Keratinocyte (primary cell): ENCODE measurements at regions not wholly inside any gene's neighbourhood (a gene's known extent, or its start where the extent isn't known, plus 50 kb on each side); places are given as distances from the start of the nearest gene placed in this dataset.

Source experiments
- DNase-seq: peaks from one replicate; pipeline ENCODE4 v3.0.0-alpha.2; 2011; ENCODE audit warnings: low read depth, missing footprints, low spot score
- FAIRE-seq: peaks from 2 replicates; lab custom pipeline; 2011; peaks lifted over from hg19 to GRCh38; lab: Jason Lieb, UNC
- H2AFZ ChIP-seq: 2 replicates; pipeline ENCODE4 v1.6.0; 2012; ENCODE audit warnings: low read length, control low read depth, inconsistent platforms; ENCODE audit not compliant: control insufficient read depth
- H3K27ac ChIP-seq: 2 replicates; pipeline ENCODE4 v1.5.1; 2011; ENCODE audit warnings: low read length; ENCODE audit not compliant: control insufficient read depth, insufficient read depth
- H3K27me3 ChIP-seq: 3 replicates; pipeline ENCODE4 v1.6.0; 2011; ENCODE audit warnings: low read length; ENCODE audit not compliant: control insufficient read depth, insufficient read depth; ENCODE audit errors: extremely low read depth
- H3K36me3 ChIP-seq, 2 experiments: 2 replicates in 1 of 2; 3 replicates in 1 of 2; pipeline ENCODE4 v1.5.1; 2011; ENCODE audit warnings: low read length in 2 of 2, mild to moderate bottlenecking in 1 of 2; ENCODE audit not compliant: control insufficient read depth in 2 of 2, insufficient read depth in 2 of 2; ENCODE audit errors: extremely low read depth in 1 of 2
- H3K4me1 ChIP-seq: 3 replicates; pipeline ENCODE4 v1.5.1; 2011; ENCODE audit warnings: low read length; ENCODE audit not compliant: control insufficient read depth, insufficient read depth; ENCODE audit errors: extremely low read depth
- H3K4me2 ChIP-seq: 3 replicates; pipeline ENCODE4 v1.6.0; 2011; ENCODE audit warnings: low read depth, low read length; ENCODE audit not compliant: control insufficient read depth, insufficient read depth; ENCODE audit errors: extremely low read depth
- H3K4me3 ChIP-seq, 3 experiments: fragments of 200-600 bp in 1 of 3; sonication (generic) in 1 of 3; 2 replicates in 2 of 3; 3 replicates in 1 of 3; pipeline ENCODE4 v1.5.1; 2011 to 2016; ENCODE audit warnings: low read length in 3 of 3, mild to moderate bottlenecking in 3 of 3, control low read depth in 2 of 3, inconsistent platforms in 1 of 3, low read depth in 1 of 3, mixed read lengths in 1 of 3, mixed run types in 1 of 3, moderate library complexity in 1 of 3; ENCODE audit not compliant: control insufficient read depth in 2 of 3, insufficient read depth in 2 of 3; ENCODE audit errors: extremely low read depth in 1 of 3
- H3K79me2 ChIP-seq: 2 replicates; pipeline ENCODE4 v1.6.0; 2012; ENCODE audit warnings: low read length; ENCODE audit not compliant: control insufficient read depth, insufficient read depth
- H3K9ac ChIP-seq: 3 replicates; pipeline ENCODE4 v1.6.0; 2011; ENCODE audit warnings: low read length; ENCODE audit not compliant: control insufficient read depth, insufficient read depth; ENCODE audit errors: extremely low read depth
- H3K9me1 ChIP-seq: 3 replicates; pipeline ENCODE4 v1.6.0; 2011; ENCODE audit warnings: low read length; ENCODE audit not compliant: control insufficient read depth, insufficient read depth; ENCODE audit errors: extremely low read depth
- H3K9me3 ChIP-seq: 2 replicates; pipeline ENCODE4 v1.5.1; 2012; ENCODE audit warnings: low read depth, low read length; ENCODE audit not compliant: control insufficient read depth
- H4K20me1 ChIP-seq: 3 replicates; pipeline ENCODE4 v1.6.0; 2011; ENCODE audit warnings: low read length; ENCODE audit not compliant: control insufficient read depth, insufficient read depth; ENCODE audit errors: extremely low read depth
- EZH2 ChIP-seq: IDR thresholded peaks from one replicate; pipeline ENCODE4 v1.6.1; 2012; ENCODE audit warnings: inconsistent platforms, mild to moderate bottlenecking, low read length, moderate library complexity
- dilution Hi-C: fragments of 300-500 bp; cut with MboI; formaldehyde crosslinking; loops from one replicate; pipeline ENCODE4 v1.7.0; 2020; ENCODE audit warnings: low sequenced_read_pairs; ENCODE audit not compliant: extremely low pct_ligation_motif_present
- TF ChIP-seq, protein P1 (sequence below), 3 experiments: IDR thresholded peaks in 1 of 3; conservative IDR thresholded peaks in 1 of 3; optimal IDR thresholded peaks in 1 of 3; 2 replicates in 2 of 3; 3 replicates in 1 of 3; pipeline versions ENCODE3 to v1.5.1; 2011; ENCODE audit warnings: low read length in 3 of 3, mild to moderate bottlenecking in 3 of 3, moderate library complexity in 2 of 3, control low read depth in 1 of 3, inconsistent platforms in 1 of 3; ENCODE audit not compliant: insufficient read depth in 2 of 3; ENCODE audit errors: extremely low read depth in 1 of 3

- Histone ChIP-seq H2AFZ (no peak overlapping the region), H3K9me3 (no peaks in the 10 kb centered on the region), H3K9me1 (no peaks in the 10 kb centered on the region), H3K27ac (no peak overlapping the region), H4K20me1 (no peaks in the 10 kb centered on the region), H3K27me3 (no peaks in the 10 kb centered on the region), H3K4me3 (no peak overlapping the region), H3K4me2 (no peak overlapping the region), H3K36me3 (no peaks in the 10 kb centered on the region), H3K4me1 (no peaks in the 10 kb centered on the region), H3K79me2 (no peaks in the 10 kb centered on the region), H3K9ac (no peak overlapping the region)
- FAIRE-seq: no peak
- TF ChIP-seq, protein P1, sequence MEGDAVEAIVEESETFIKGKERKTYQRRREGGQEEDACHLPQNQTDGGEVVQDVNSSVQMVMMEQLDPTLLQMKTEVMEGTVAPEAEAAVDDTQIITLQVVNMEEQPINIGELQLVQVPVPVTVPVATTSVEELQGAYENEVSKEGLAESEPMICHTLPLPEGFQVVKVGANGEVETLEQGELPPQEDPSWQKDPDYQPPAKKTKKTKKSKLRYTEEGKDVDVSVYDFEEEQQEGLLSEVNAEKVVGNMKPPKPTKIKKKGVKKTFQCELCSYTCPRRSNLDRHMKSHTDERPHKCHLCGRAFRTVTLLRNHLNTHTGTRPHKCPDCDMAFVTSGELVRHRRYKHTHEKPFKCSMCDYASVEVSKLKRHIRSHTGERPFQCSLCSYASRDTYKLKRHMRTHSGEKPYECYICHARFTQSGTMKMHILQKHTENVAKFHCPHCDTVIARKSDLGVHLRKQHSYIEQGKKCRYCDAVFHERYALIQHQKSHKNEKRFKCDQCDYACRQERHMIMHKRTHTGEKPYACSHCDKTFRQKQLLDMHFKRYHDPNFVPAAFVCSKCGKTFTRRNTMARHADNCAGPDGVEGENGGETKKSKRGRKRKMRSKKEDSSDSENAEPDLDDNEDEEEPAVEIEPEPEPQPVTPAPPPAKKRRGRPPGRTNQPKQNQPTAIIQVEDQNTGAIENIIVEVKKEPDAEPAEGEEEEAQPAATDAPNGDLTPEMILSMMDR (optimal IDR thresholded peaks at IDR 0.05 in 1 of 3, IDR thresholded peaks at IDR 0.05 in 1 of 3, conservative IDR thresholded peaks at IDR 0.05 in 1 of 3; ENCODE audit: extremely low read depth in 1 of 3, insufficient read depth in 2 of 3, low read length in 3 of 3): no peak
- no peak for TF ChIP-seq EZH2
- no peak for DNase-seq
- dilution Hi-C loops: no loop called here
Observed at GRCh38 chr6:67047996-67048395, 1341.0 kb upstream of the EYS start.

GRCh38 chr6:67045076-67045475 is 1338.0 kb upstream of the EYS start:
- H3K27me3 ChIP-seq: no peaks in the 10 kb centered on the region
- H3K79me2 ChIP-seq: no peaks in the 10 kb centered on the region
- H3K27ac ChIP-seq: no peak overlapping the region
- H3K9ac ChIP-seq: no peak overlapping the region
- FAIRE-seq (no peak), DNase-seq (no peak)
- H3K36me3 ChIP-seq: no peaks in the 10 kb centered on the region
- H4K20me1 ChIP-seq: no peaks in the 10 kb centered on the region
- TF ChIP-seq, protein P1 (optimal IDR thresholded peaks at IDR 0.05 in 1 of 3, IDR thresholded peaks at IDR 0.05 in 1 of 3, conservative IDR thresholded peaks at IDR 0.05 in 1 of 3; ENCODE audit: extremely low read depth in 1 of 3, insufficient read depth in 2 of 3, low read length in 3 of 3): no peak
- no peak for TF ChIP-seq EZH2
- no peaks in the 10 kb centered on the region for H3K9me3 ChIP-seq
- no peak overlapping the region for H2AFZ ChIP-seq
- no peaks in the 10 kb centered on the region for H3K4me1 ChIP-seq
- H3K4me3 ChIP-seq: no peak overlapping the region
- H3K9me1 ChIP-seq: no peaks in the 10 kb centered on the region
- H3K4me2 ChIP-seq: no peak overlapping the region
- dilution Hi-C loops: no loop called here
